H9 (cell line): ENCODE measurements at regions not wholly inside any gene's neighbourhood (a gene's known extent, or its start where the extent isn't known, plus 50 kb on each side); places are given as distances from the start of the nearest gene placed in this dataset.

Experiments used
- DNase-seq: peaks from one replicate; pipeline ENCODE4 v3.0.0-alpha.2; 2017
- H2AFZ ChIP-seq: one replicate; pipeline ENCODE4 v1.6.1; 2013; ENCODE audit warnings: mild to moderate bottlenecking, low read length, control low read depth, moderate library complexity
- H2AK5ac ChIP-seq: 2 replicates; pipeline ENCODE4 v1.6.1; 2013; ENCODE audit warnings: low read length, control low read depth, mixed read lengths; ENCODE audit not compliant: insufficient read length
- H2BK120ac ChIP-seq: one replicate; pipeline ENCODE4 v1.6.1; 2013; ENCODE audit warnings: low read depth, mild to moderate bottlenecking, low read length, control low read depth, inconsistent platforms; ENCODE audit not compliant: poor library complexity, severe bottlenecking
- H2BK12ac ChIP-seq: 2 replicates; pipeline ENCODE4 v1.6.1; 2013; ENCODE audit warnings: low read length, control low read depth, mixed read lengths, low read depth; ENCODE audit not compliant: insufficient read length
- H2BK15ac ChIP-seq: 2 replicates; pipeline ENCODE4 v1.6.1; 2013; ENCODE audit warnings: low read depth, low read length, control low read depth
- H2BK20ac ChIP-seq: one replicate; pipeline ENCODE4 v1.6.1; 2013; ENCODE audit warnings: low read depth, mild to moderate bottlenecking, low read length, control low read depth, inconsistent platforms; ENCODE audit not compliant: poor library complexity, severe bottlenecking
- H2BK5ac ChIP-seq: 2 replicates; pipeline ENCODE4 v1.6.1; 2013; ENCODE audit warnings: low read length, control low read depth, mixed read lengths; ENCODE audit not compliant: insufficient read length
- H3K14ac ChIP-seq: 2 replicates; pipeline ENCODE4 v1.6.1; 2013; ENCODE audit warnings: low read length, control low read depth; ENCODE audit not compliant: insufficient read depth
- H3K18ac ChIP-seq: 2 replicates; pipeline ENCODE4 v1.6.1; 2013; ENCODE audit warnings: low read depth, mild to moderate bottlenecking, mixed read lengths, low read length, control low read depth; ENCODE audit not compliant: insufficient read length
- H3K23ac ChIP-seq: 2 replicates; pipeline ENCODE4 v1.6.1; 2013; ENCODE audit warnings: low read length, control low read depth, mixed read lengths, low read depth; ENCODE audit not compliant: insufficient read length
- H3K23me2 ChIP-seq: 2 replicates; pipeline ENCODE4 v1.6.1; 2013; ENCODE audit warnings: low read depth, mild to moderate bottlenecking, mixed read lengths, low read length, control low read depth; ENCODE audit not compliant: insufficient read length, poor library complexity, severe bottlenecking
- H3K27ac ChIP-seq: 2 replicates; pipeline ENCODE4 v1.5.1; 2013; ENCODE audit warnings: low read length, control low read depth, mixed read lengths, low read depth; ENCODE audit not compliant: insufficient read length
- H3K27me3 ChIP-seq: 2 replicates; pipeline ENCODE4 v1.6.1; 2013; ENCODE audit warnings: low read length, control low read depth, inconsistent platforms; ENCODE audit not compliant: insufficient read depth
- H3K4ac ChIP-seq: 2 replicates; pipeline ENCODE4 v1.6.1; 2013; ENCODE audit warnings: low read depth, mild to moderate bottlenecking, control low read depth, inconsistent platforms, low read length, moderate library complexity
- H3K4me1 ChIP-seq: 2 replicates; pipeline ENCODE4 v1.6.1; 2013; ENCODE audit warnings: low read length, control low read depth, inconsistent platforms; ENCODE audit not compliant: insufficient read depth
- H3K4me2 ChIP-seq: 2 replicates; pipeline ENCODE4 v1.6.1; 2013; ENCODE audit warnings: low read length, control low read depth, mixed read lengths; ENCODE audit not compliant: insufficient read length, insufficient read depth
- H3K56ac ChIP-seq: 2 replicates; pipeline ENCODE4 v1.6.1; 2013; ENCODE audit warnings: low read depth, mild to moderate bottlenecking, mixed read lengths, low read length, control low read depth; ENCODE audit not compliant: insufficient read length
- H3K79me1 ChIP-seq: 2 replicates; pipeline ENCODE4 v1.6.1; 2013; ENCODE audit warnings: low read depth, mild to moderate bottlenecking, moderate library complexity, low read length, control low read depth, inconsistent platforms; ENCODE audit not compliant: insufficient read depth, poor library complexity, severe bottlenecking
- H3K79me2 ChIP-seq: 2 replicates; pipeline ENCODE4 v1.6.1; 2013; ENCODE audit warnings: low read length, control low read depth, inconsistent platforms; ENCODE audit not compliant: insufficient read depth
- H3K9ac ChIP-seq: 2 replicates; pipeline ENCODE4 v1.6.1; 2013; ENCODE audit warnings: low read length, control low read depth, mixed read lengths; ENCODE audit not compliant: insufficient read length; ENCODE audit errors: extremely low read depth
- H3K9me3 ChIP-seq: one replicate; pipeline ENCODE4 v1.6.1; 2013; ENCODE audit warnings: low read depth, low read length, inconsistent platforms; ENCODE audit not compliant: control insufficient read depth
- H3T11ph ChIP-seq: one replicate; pipeline ENCODE4 v1.6.1; 2013; ENCODE audit warnings: mild to moderate bottlenecking, low read length, control low read depth, inconsistent platforms
- H4K20me1 ChIP-seq: one replicate; pipeline ENCODE4 v1.6.1; 2013; ENCODE audit not compliant: control insufficient read depth, insufficient read length, insufficient read depth
- H4K5ac ChIP-seq: 2 replicates; pipeline ENCODE4 v1.6.1; 2013; ENCODE audit warnings: low read depth, mild to moderate bottlenecking, mixed read lengths, low read length, control low read depth; ENCODE audit not compliant: insufficient read length
- H4K8ac ChIP-seq: replicated peaks from 2 replicates; pipeline ENCODE4 v1.6.1; 2013; ENCODE audit warnings: low read length, control low read depth, mixed read lengths, low read depth; ENCODE audit not compliant: insufficient read length
- H4K91ac ChIP-seq: 2 replicates; pipeline ENCODE4 v1.6.1; 2013; ENCODE audit warnings: low read depth, mild to moderate bottlenecking, moderate library complexity, mixed read lengths, low read length, control low read depth; ENCODE audit not compliant: insufficient read length
- H3K27ac Mint-ChIP-seq, 3 experiments: 2 replicates in 2 of 3; 3 replicates in 1 of 3; pipeline ENCODE4 v1.8.0; 2020 to 2021; ENCODE audit warnings: mixed read lengths in 3 of 3, mild to moderate bottlenecking in 1 of 3, moderate library complexity in 1 of 3
- H3K27me3 Mint-ChIP-seq: 2 replicates; pipeline ENCODE4 v1.8.0; 2021; ENCODE audit warnings: low read depth, mild to moderate bottlenecking, moderate library complexity, mixed read lengths
- H3K36me3 Mint-ChIP-seq, 3 experiments: 2 replicates in 2 of 3; 3 replicates in 1 of 3; pipeline ENCODE4 v1.8.0; 2020 to 2021; ENCODE audit warnings: low read depth in 3 of 3, mixed read lengths in 3 of 3; ENCODE audit not compliant: insufficient read depth in 1 of 3
- H3K4me1 Mint-ChIP-seq, 2 experiments: 2 replicates each; pipeline ENCODE4 v1.8.0; 2020; ENCODE audit warnings: mixed read lengths in 2 of 2
- H3K4me3 Mint-ChIP-seq, 2 experiments: 2 replicates in 1 of 2; 3 replicates in 1 of 2; pipeline ENCODE4 v1.8.0; 2020 to 2021; ENCODE audit warnings: mild to moderate bottlenecking in 2 of 2, mixed read lengths in 2 of 2, moderate library complexity in 1 of 2
- H3K9me3 Mint-ChIP-seq, 2 experiments: 2 replicates in 1 of 2; 3 replicates in 1 of 2; pipeline ENCODE4 v1.8.0; 2020; ENCODE audit warnings: mild to moderate bottlenecking in 2 of 2, mixed read lengths in 2 of 2, moderate library complexity in 1 of 2
- WGBS: extraction: QIAGEN DNeasy Blood & Tissue Kit; methylation state at CpG from one replicate; pipeline ENCODE4 v1.1.7; 2013; ENCODE audit warnings: missing lambda C conversion rate, low lambda C conversion rate, mixed read lengths; ENCODE audit not compliant: insufficient read length; ENCODE audit errors: extremely low coverage; 5-methylcytosine and 5-hydroxymethylcytosine counted together
- TF ChIP-seq, protein P1 (sequence below): fragments of 200-600 bp; sonication (generic); conservative IDR thresholded peaks from 3 replicates; pipeline ENCODE4 v1.8.0; 2021; ENCODE audit warnings: antibody characterized with exemption, mild to moderate bottlenecking

- Histone ChIP-seq H3K79me1 (no peaks in the 10 kb centered on the region), H3K23me2 (no peaks in the 10 kb centered on the region), H3K9me3 (no peaks in the 10 kb centered on the region), H2BK5ac (no peak overlapping the region), H3K27me3 (no peaks in the 10 kb centered on the region), H2BK12ac (no peak overlapping the region), H3K56ac (no peak overlapping the region), H3T11ph (no peak overlapping the region), H3K14ac (no peak overlapping the region), H3K9ac (no peak overlapping the region), H4K5ac (no peak overlapping the region), H2BK15ac (no peak overlapping the region), H3K4me1 (no peaks in the 10 kb centered on the region), H4K91ac (no peak overlapping the region), H2BK120ac (no peak overlapping the region), H3K79me2 (no peaks in the 10 kb centered on the region), H2BK20ac (no peak overlapping the region), H4K20me1 (no peaks in the 10 kb centered on the region), H2AFZ (no peak overlapping the region), H3K18ac (no peak overlapping the region), H3K4me2 (no peak overlapping the region), H3K4ac (no peak overlapping the region), H2AK5ac (no peak overlapping the region), H3K23ac (no peak overlapping the region), H4K8ac (no peak overlapping the region), H3K27ac (no peak overlapping the region)
- no peak overlapping the region; a peak in 1 of 7 replicates for H3K27ac Mint-ChIP-seq
- no peak for DNase-seq
- H3K9me3 Mint-ChIP-seq = no peaks in the 10 kb centered on the region
- no CpG with 5 or more reads among the region's 2 CpGs for WGBS
- H3K4me3 Mint-ChIP-seq = no peak overlapping the region
- H3K4me1 Mint-ChIP-seq = 0 out of 4 replicates have a peak, but pooled peaks cover 0 to under 1% of the 10 kb centered on the region in 2 experiments
- H3K27me3 Mint-ChIP-seq = no peaks in the 10 kb centered on the region
- TF ChIP-seq, protein P1, sequence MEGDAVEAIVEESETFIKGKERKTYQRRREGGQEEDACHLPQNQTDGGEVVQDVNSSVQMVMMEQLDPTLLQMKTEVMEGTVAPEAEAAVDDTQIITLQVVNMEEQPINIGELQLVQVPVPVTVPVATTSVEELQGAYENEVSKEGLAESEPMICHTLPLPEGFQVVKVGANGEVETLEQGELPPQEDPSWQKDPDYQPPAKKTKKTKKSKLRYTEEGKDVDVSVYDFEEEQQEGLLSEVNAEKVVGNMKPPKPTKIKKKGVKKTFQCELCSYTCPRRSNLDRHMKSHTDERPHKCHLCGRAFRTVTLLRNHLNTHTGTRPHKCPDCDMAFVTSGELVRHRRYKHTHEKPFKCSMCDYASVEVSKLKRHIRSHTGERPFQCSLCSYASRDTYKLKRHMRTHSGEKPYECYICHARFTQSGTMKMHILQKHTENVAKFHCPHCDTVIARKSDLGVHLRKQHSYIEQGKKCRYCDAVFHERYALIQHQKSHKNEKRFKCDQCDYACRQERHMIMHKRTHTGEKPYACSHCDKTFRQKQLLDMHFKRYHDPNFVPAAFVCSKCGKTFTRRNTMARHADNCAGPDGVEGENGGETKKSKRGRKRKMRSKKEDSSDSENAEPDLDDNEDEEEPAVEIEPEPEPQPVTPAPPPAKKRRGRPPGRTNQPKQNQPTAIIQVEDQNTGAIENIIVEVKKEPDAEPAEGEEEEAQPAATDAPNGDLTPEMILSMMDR = no peak
- no peaks in the 10 kb centered on the region; a peak in 1 of 7 replicates for H3K36me3 Mint-ChIP-seq
Measured at GRCh38 chr7:84682543-84682942, 488.0 kb upstream of the SEMA3A start.
